GM23338 (cell line): ENCODE measurements at regions not wholly inside any gene's neighbourhood (a gene's known extent, or its start where the extent isn't known, plus 50 kb on each side); places are given as distances from the start of the nearest gene placed in this dataset.

Source experiments
- ATAC-seq: fragments of 200-7000 bp; cut with Tn5 transposase; 3 replicates; pipeline ENCODE4 v1.9.1; 2020
- DNase-seq: peaks from one replicate; pipeline ENCODE4 v3.0.0-alpha.2; 2015; ENCODE audit warnings: low spot score
- H2AFZ ChIP-seq: fragments of 200-600 bp; sonication (generic); 2 replicates; pipeline ENCODE4 v1.8.0; 2016; ENCODE audit warnings: antibody characterized with exemption, mild to moderate bottlenecking, moderate library complexity
- H3F3A ChIP-seq: fragments of 200-600 bp; sonication (generic); replicated peaks from 2 replicates; pipeline ENCODE4 v1.8.0; 2017; ENCODE audit warnings: antibody characterized with exemption, mixed run types, low read depth
- H3K27ac ChIP-seq: fragments of 200-600 bp; sonication (generic); 2 replicates; pipeline ENCODE4 v1.6.1; 2016; ENCODE audit warnings: low read depth
- H3K27me3 ChIP-seq: fragments of 200-600 bp; sonication (generic); 2 replicates; pipeline ENCODE4 v1.8.0; 2016; ENCODE audit warnings: mild to moderate bottlenecking, mixed run types, moderate library complexity; ENCODE audit not compliant: insufficient read depth
- H3K36me3 ChIP-seq: fragments of 200-600 bp; sonication (generic); 2 replicates; pipeline ENCODE4 v1.8.0; 2016; ENCODE audit warnings: mild to moderate bottlenecking; ENCODE audit not compliant: insufficient read depth
- H3K4me1 ChIP-seq: fragments of 200-600 bp; sonication (generic); 2 replicates; pipeline ENCODE4 v1.8.0; 2016; ENCODE audit warnings: mild to moderate bottlenecking, moderate library complexity; ENCODE audit not compliant: insufficient read depth
- H3K4me2 ChIP-seq: fragments of 200-600 bp; sonication (generic); 2 replicates; pipeline ENCODE4 v1.7.1; 2017; ENCODE audit warnings: mixed run types
- H3K4me3 ChIP-seq: fragments of 200-600 bp; sonication (generic); 2 replicates; pipeline ENCODE4 v1.6.1; 2016; ENCODE audit warnings: mixed run types
- H3K79me2 ChIP-seq: fragments of 200-600 bp; sonication (generic); replicated peaks from 2 replicates; pipeline ENCODE4 v1.8.0; 2017; ENCODE audit warnings: mild to moderate bottlenecking; ENCODE audit not compliant: insufficient read depth
- H3K9me2 ChIP-seq: fragments of 200-600 bp; sonication (generic); 2 replicates; pipeline ENCODE4 v1.8.0; 2017; ENCODE audit not compliant: insufficient read depth
- H4K20me1 ChIP-seq: fragments of 200-600 bp; sonication (generic); replicated peaks from 2 replicates; pipeline ENCODE4 v1.8.0; 2017; ENCODE audit warnings: mild to moderate bottlenecking; ENCODE audit not compliant: insufficient read depth
- H3K27ac Mint-ChIP-seq: 2 replicates; pipeline ENCODE4 v1.8.0; 2020; ENCODE audit warnings: inconsistent platforms, mild to moderate bottlenecking, moderate library complexity, mixed read lengths
- H3K27me3 Mint-ChIP-seq: 3 replicates; pipeline ENCODE4 v1.8.0; 2022; ENCODE audit warnings: low read depth, mild to moderate bottlenecking, moderate library complexity, mixed read lengths, inconsistent platforms; ENCODE audit not compliant: insufficient read depth, poor library complexity
- H3K36me3 Mint-ChIP-seq: 3 replicates; pipeline ENCODE4 v1.8.0; 2021; ENCODE audit warnings: low read depth, mild to moderate bottlenecking, inconsistent platforms, moderate library complexity, mixed read lengths
- H3K4me1 Mint-ChIP-seq: 3 replicates; pipeline ENCODE4 v1.8.0; 2020; ENCODE audit warnings: mild to moderate bottlenecking, inconsistent platforms, mixed read lengths
- H3K4me3 Mint-ChIP-seq: 3 replicates; pipeline ENCODE4 v1.8.0; 2021; ENCODE audit warnings: moderate library complexity, mild to moderate bottlenecking, inconsistent platforms, mixed read lengths
- H3K9me3 Mint-ChIP-seq: 3 replicates; pipeline ENCODE4 v1.8.0; 2020; ENCODE audit warnings: moderate library complexity, mild to moderate bottlenecking, inconsistent platforms, mixed read lengths
- CREB1 ChIP-seq: fragments of 250-450 bp; sonication (Bioruptor Pico); IDR thresholded peaks from 2 replicates; pipeline ENCODE4 v1.5.0; 2020; ENCODE audit warnings: low read depth, mild to moderate bottlenecking, moderate library complexity
- EZH2 ChIP-seq: fragments of 200-600 bp; sonication (generic); IDR thresholded peaks from one replicate; pipeline ENCODE4 v1.8.0; 2017; ENCODE audit warnings: antibody characterized with exemption, mild to moderate bottlenecking, low read depth; ENCODE audit not compliant: unreplicated experiment
- EZH2phosphoT487 ChIP-seq: fragments of 200-600 bp; sonication (generic); IDR thresholded peaks from one replicate; pipeline ENCODE4 v1.8.1; 2018; ENCODE audit warnings: antibody characterized with exemption; ENCODE audit not compliant: unreplicated experiment
- REST ChIP-seq: IDR thresholded peaks from one replicate; pipeline ENCODE4 v1.6.1; 2018; ENCODE audit warnings: antibody characterized with exemption; ENCODE audit not compliant: unreplicated experiment
- ZNF114 ChIP-seq: fragments of 250-450 bp; sonication (Bioruptor Pico); IDR thresholded peaks from 2 replicates; pipeline ENCODE4 v1.5.0; 2020; ENCODE audit warnings: mild to moderate bottlenecking, moderate library complexity
- ZNF331 ChIP-seq: fragments of 250-450 bp; sonication (Bioruptor Pico); IDR thresholded peaks from 2 replicates; pipeline ENCODE4 v1.5.0; 2020; ENCODE audit warnings: low read depth, mild to moderate bottlenecking, moderate library complexity
- ZNF462 ChIP-seq: fragments of 250-450 bp; sonication (Bioruptor Pico); IDR thresholded peaks from 2 replicates; pipeline ENCODE4 v1.5.0; 2020; ENCODE audit warnings: mild to moderate bottlenecking, moderate library complexity
- TF ChIP-seq, protein P1 (sequence below): IDR thresholded peaks from 2 replicates; pipeline ENCODE4 v1.6.1; 2016; ENCODE audit warnings: antibody characterized with exemption

DNA sequence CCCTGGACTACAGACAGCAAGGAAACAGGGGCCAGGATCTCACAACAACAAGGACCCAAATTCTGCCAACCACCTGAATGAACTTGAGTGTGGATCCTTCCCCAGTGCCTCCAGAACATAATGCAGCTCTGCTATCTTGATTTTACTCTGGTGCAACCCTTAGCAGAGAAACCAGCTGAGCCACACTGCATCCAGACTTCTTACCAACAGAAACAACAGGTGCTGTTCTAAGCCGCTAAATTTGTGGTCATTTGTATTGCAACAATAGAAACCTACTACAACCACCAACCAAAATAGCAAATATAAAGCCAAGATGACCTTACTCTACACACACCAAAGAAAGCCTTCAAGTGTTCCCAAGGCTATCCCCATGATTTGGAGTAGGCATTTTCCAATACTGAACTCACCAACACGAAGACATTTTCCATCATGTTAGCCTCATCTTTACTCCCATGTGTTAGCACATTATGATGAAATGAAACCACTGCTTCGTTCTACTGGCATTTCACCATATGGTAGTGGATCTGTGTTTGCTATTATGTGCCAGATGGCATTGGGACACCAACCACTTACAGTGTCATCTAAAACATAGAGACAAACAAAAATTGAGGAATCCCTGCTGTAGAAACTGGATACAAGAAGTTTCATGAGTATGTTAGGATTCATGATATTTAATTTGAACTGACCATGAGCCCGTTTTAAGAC is 249.8 kb upstream of the ID4 start:
- Histone ChIP-seq H3K27ac (no peak overlapping the region), H3K36me3 (no peaks in the 10 kb centered on the region), H3K4me2 (no peak overlapping the region), H3K79me2 (no peaks in the 10 kb centered on the region), H3K9me2 (no peaks in the 10 kb centered on the region), H3K27me3 (no peaks in the 10 kb centered on the region), H3K4me1 (no peaks in the 10 kb centered on the region), H3K4me3 (no peak overlapping the region), H4K20me1 (no peaks in the 10 kb centered on the region), H3F3A (no peaks in the 10 kb centered on the region), H2AFZ (peak overlapping the region; percentile 72; the same call in 1 of the 2 replicates)
- no peak for TF ChIP-seq CREB1
- no peak for TF ChIP-seq EZH2
- TF ChIP-seq, protein P1, sequence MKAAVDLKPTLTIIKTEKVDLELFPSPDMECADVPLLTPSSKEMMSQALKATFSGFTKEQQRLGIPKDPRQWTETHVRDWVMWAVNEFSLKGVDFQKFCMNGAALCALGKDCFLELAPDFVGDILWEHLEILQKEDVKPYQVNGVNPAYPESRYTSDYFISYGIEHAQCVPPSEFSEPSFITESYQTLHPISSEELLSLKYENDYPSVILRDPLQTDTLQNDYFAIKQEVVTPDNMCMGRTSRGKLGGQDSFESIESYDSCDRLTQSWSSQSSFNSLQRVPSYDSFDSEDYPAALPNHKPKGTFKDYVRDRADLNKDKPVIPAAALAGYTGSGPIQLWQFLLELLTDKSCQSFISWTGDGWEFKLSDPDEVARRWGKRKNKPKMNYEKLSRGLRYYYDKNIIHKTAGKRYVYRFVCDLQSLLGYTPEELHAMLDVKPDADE, result no peak
- no peak for TF ChIP-seq REST
- no peak for TF ChIP-seq ZNF114 (CRISPR knock-in tag)
- TF ChIP-seq EZH2phosphoT487, result no peak
- no peak for TF ChIP-seq ZNF331 (CRISPR knock-in tag)
- no peak for TF ChIP-seq ZNF462 (CRISPR knock-in tag)
- Mint-ChIP-seq H3K9me3 (peaks cover 3% of the 10 kb centered on the region; the same call in 1 of the 3 replicates), H3K27me3 (peaks cover 4% of the 10 kb centered on the region), H3K4me1 (no peaks in the 10 kb centered on the region), H3K4me3 (no peak overlapping the region), H3K36me3 (no peaks in the 10 kb centered on the region), H3K27ac (no peak overlapping the region)
- no peak for ATAC-seq
- no peak for DNase-seq
